ENCODE measurements at regions not wholly inside any gene's neighbourhood (a gene's known extent, or its start where the extent isn't known, plus 50 kb on each side); places are given as distances from the start of the nearest gene placed in this dataset.

DNA sequence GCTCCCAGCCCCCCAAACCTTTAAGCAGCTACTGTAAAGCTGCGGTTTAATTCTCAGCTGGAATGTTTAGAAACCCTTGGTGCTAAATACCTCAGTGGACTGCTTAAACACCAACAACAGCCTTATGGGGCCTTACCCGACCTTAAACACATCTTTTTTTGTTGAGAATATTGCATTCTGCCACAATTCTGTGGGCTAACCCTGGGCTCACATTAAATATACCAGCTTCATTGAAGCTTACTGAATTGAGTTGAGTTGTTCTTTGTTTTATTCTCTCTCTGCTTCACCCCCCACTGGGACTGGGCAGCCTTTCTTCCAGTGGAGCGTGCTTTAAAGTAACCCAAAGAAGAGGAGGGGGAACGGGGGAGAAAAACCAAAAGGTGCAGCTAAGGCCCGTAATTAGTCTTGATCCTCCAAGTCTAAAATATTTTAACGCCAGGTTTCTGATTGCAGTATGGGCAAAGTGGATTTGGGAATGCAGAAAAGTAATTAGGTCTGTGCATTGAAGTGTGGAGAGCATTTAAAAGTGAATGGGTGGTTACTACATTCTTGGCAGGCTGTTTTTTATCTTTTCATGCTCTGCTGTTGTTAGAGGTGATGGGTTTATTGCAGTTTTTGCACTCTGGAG lies 281.2 kb downstream of the NR2F1-AS1 start:
- no peak overlapping the region for H2BK15ac ChIP-seq (ENCODE audit: low read depth, poor library complexity, severe bottlenecking)
- H2BK120ac ChIP-seq (ENCODE audit: low read depth, low read length) = no peak overlapping the region
- WGBS = 52% methylated on average over 5 of the region's 6 CpGs
- no peak overlapping the region for H3K4me3 ChIP-seq (ENCODE audit: insufficient read depth in 1 of 2, low read depth in 1 of 2, low read length in 2 of 2)
- no peak overlapping the region for H3K14ac ChIP-seq (ENCODE audit: low read length in 2 of 2)
- no peak overlapping the region for H3K9ac ChIP-seq (ENCODE audit: low read length)
- peak overlapping the region; percentile 35 for H2BK5ac ChIP-seq (ENCODE audit: low read depth, low read length, poor library complexity, severe bottlenecking)
- H3K36me3 ChIP-seq (ENCODE audit: control insufficient read depth in 1 of 2, insufficient read depth in 2 of 2, low read depth in 1 of 2, low read length in 2 of 2) = no peaks in the 10 kb centered on the region
- H4K8ac ChIP-seq (ENCODE audit: low read length) = no peak overlapping the region
- DNase-seq = no peak
- H2BK12ac ChIP-seq (ENCODE audit: low read length in 2 of 2) = no peak overlapping the region
- peaks cover 0 to 3% of the 10 kb centered on the region in 2 experiments for H3K27me3 ChIP-seq (ENCODE audit: control insufficient read depth in 1 of 2, insufficient read depth in 1 of 2, low read length in 2 of 2)
- no peaks in the 10 kb centered on the region for H3K79me1 ChIP-seq (replicated peaks; ENCODE audit: low read length, poor library complexity, severe bottlenecking)
- H3K27ac ChIP-seq (ENCODE audit: low read length, poor library complexity, severe bottlenecking) = peak overlapping the region; percentile 55
- H2AFZ ChIP-seq (ENCODE audit: low read depth, low read length) = no peak overlapping the region
- no peaks in the 10 kb centered on the region for H3K9me3 ChIP-seq (ENCODE audit: control insufficient read depth, low read length)
- H3K4me1 ChIP-seq (ENCODE audit: control insufficient read depth, insufficient read depth, low read depth, low read length) = no peaks in the 10 kb centered on the region
- H3K18ac ChIP-seq (ENCODE audit: low read depth in 1 of 2, low read length in 2 of 2) = no peak overlapping the region
- no peak overlapping the region for H4K91ac ChIP-seq (ENCODE audit: low read length)
- no peak overlapping the region for H2AK5ac ChIP-seq (ENCODE audit: low read length, severe bottlenecking)
- no peak overlapping the region for H3K4ac ChIP-seq (ENCODE audit: low read depth in 1 of 2, low read length in 2 of 2)
- H3K4me2 ChIP-seq (ENCODE audit: low read length, poor library complexity, severe bottlenecking) = peak overlapping the region; percentile 48
- no peak overlapping the region for H3K23ac ChIP-seq (ENCODE audit: low read length in 2 of 2)

GRCh38 chr5:93297116-93297515 lies 283.9 kb downstream of the NR2F1-AS1 start:
- Histone ChIP-seq H3K79me1 (replicated peaks; ENCODE audit: low read length, poor library complexity, severe bottlenecking) (no peaks in the 10 kb centered on the region), H3K4me2 (ENCODE audit: low read length, poor library complexity, severe bottlenecking) (no peak overlapping the region), H3K27ac (ENCODE audit: low read length, poor library complexity, severe bottlenecking) (no peak overlapping the region), H3K14ac (ENCODE audit: low read length in 2 of 2) (no peak overlapping the region), H3K36me3 (ENCODE audit: control insufficient read depth in 1 of 2, insufficient read depth in 2 of 2, low read depth in 1 of 2, low read length in 2 of 2) (no peaks in the 10 kb centered on the region), H2BK120ac (ENCODE audit: low read depth, low read length) (no peak overlapping the region), H3K18ac (ENCODE audit: low read depth in 1 of 2, low read length in 2 of 2) (no peak overlapping the region), H3K4me1 (ENCODE audit: control insufficient read depth, insufficient read depth, low read depth, low read length) (no peaks in the 10 kb centered on the region), H3K4me3 (ENCODE audit: insufficient read depth in 1 of 2, low read depth in 1 of 2, low read length in 2 of 2) (no peak overlapping the region), H4K8ac (ENCODE audit: low read length) (no peak overlapping the region), H3K9me3 (ENCODE audit: control insufficient read depth, low read length) (no peaks in the 10 kb centered on the region), H2BK12ac (ENCODE audit: low read length in 2 of 2) (no peak overlapping the region), H2AFZ (ENCODE audit: low read depth, low read length) (no peak overlapping the region), H3K27me3 (ENCODE audit: control insufficient read depth in 1 of 2, insufficient read depth in 1 of 2, low read length in 2 of 2) (no peaks in the 10 kb centered on the region), H2BK15ac (ENCODE audit: low read depth, poor library complexity, severe bottlenecking) (no peak overlapping the region), H3K4ac (ENCODE audit: low read depth in 1 of 2, low read length in 2 of 2) (no peak overlapping the region), H2BK5ac (ENCODE audit: low read depth, low read length, poor library complexity, severe bottlenecking) (no peak overlapping the region), H2AK5ac (ENCODE audit: low read length, severe bottlenecking) (no peak overlapping the region), H3K9ac (ENCODE audit: low read length) (no peak overlapping the region), H4K91ac (ENCODE audit: low read length) (no peak overlapping the region), H3K23ac (ENCODE audit: low read length in 2 of 2) (no peak overlapping the region)
- WGBS = 100% methylated on average over 2 of the region's 2 CpGs
- DNase-seq = no peak

DNA sequence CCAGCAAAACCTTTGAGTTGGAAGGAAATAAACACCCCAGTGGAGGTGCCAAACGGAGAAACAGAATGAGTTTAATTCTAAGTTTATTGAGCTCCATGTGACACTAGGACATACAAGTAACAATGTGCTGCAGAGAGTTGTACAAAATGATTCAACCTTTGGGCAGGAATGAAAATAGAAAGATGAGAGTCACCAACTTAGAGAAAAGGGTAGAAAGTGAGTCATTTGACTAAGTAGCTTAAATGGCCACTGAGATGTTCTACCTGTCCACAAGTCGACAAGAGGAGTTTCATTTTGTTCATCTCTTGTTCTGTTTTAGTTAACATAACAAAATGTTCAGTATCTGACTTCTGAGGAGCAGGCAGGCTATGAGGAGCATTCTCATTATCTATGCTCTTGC lies 284.7 kb downstream of the NR2F1-AS1 start:
- DNase-seq = no peak
- no peak overlapping the region for H4K8ac ChIP-seq (ENCODE audit: low read length)
- H3K23ac ChIP-seq (ENCODE audit: low read length in 2 of 2) = no peak overlapping the region
- no peaks in the 10 kb centered on the region for H3K27me3 ChIP-seq (ENCODE audit: control insufficient read depth in 1 of 2, insufficient read depth in 1 of 2, low read length in 2 of 2)
- no peak overlapping the region for H2BK120ac ChIP-seq (ENCODE audit: low read depth, low read length)
- no peak overlapping the region for H3K14ac ChIP-seq (ENCODE audit: low read length in 2 of 2)
- H2AK5ac ChIP-seq (ENCODE audit: low read length, severe bottlenecking) = no peak overlapping the region
- no peak overlapping the region for H3K27ac ChIP-seq (ENCODE audit: low read length, poor library complexity, severe bottlenecking)
- no peaks in the 10 kb centered on the region for H3K9me3 ChIP-seq (ENCODE audit: control insufficient read depth, low read length)
- H2BK12ac ChIP-seq (ENCODE audit: low read length in 2 of 2) = no peak overlapping the region
- no peaks in the 10 kb centered on the region for H3K36me3 ChIP-seq (ENCODE audit: control insufficient read depth in 1 of 2, insufficient read depth in 2 of 2, low read depth in 1 of 2, low read length in 2 of 2)
- no peak overlapping the region for H3K9ac ChIP-seq (ENCODE audit: low read length)
- 98% methylated on average over 2 of the region's 2 CpGs for WGBS
- no peaks in the 10 kb centered on the region for H3K79me1 ChIP-seq (replicated peaks; ENCODE audit: low read length, poor library complexity, severe bottlenecking)
- H4K91ac ChIP-seq (ENCODE audit: low read length) = no peak overlapping the region
- no peak overlapping the region for H3K4me3 ChIP-seq (ENCODE audit: insufficient read depth in 1 of 2, low read depth in 1 of 2, low read length in 2 of 2)
- H2BK15ac ChIP-seq (ENCODE audit: low read depth, poor library complexity, severe bottlenecking) = no peak overlapping the region
- H3K4me2 ChIP-seq (ENCODE audit: low read length, poor library complexity, severe bottlenecking) = no peak overlapping the region
- no peak overlapping the region for H2AFZ ChIP-seq (ENCODE audit: low read depth, low read length)
- H3K4ac ChIP-seq (ENCODE audit: low read depth in 1 of 2, low read length in 2 of 2) = no peak overlapping the region
- no peaks in the 10 kb centered on the region for H3K4me1 ChIP-seq (ENCODE audit: control insufficient read depth, insufficient read depth, low read depth, low read length)
- H2BK5ac ChIP-seq (ENCODE audit: low read depth, low read length, poor library complexity, severe bottlenecking) = no peak overlapping the region
- H3K18ac ChIP-seq (ENCODE audit: low read depth in 1 of 2, low read length in 2 of 2) = no peak overlapping the region

- H2AFZ ChIP-seq (ENCODE audit: low read depth, low read length) = no peak overlapping the region
- H3K9me3 ChIP-seq (ENCODE audit: control insufficient read depth, low read length) = no peaks in the 10 kb centered on the region
- H3K4me3 ChIP-seq (ENCODE audit: insufficient read depth in 1 of 2, low read depth in 1 of 2, low read length in 2 of 2) = no peak overlapping the region
- H2BK120ac ChIP-seq (ENCODE audit: low read depth, low read length) = no peak overlapping the region
- H2BK12ac ChIP-seq (ENCODE audit: low read length in 2 of 2) = no peak overlapping the region
- H4K8ac ChIP-seq (ENCODE audit: low read length) = no peak overlapping the region
- no peak overlapping the region for H3K4me2 ChIP-seq (ENCODE audit: low read length, poor library complexity, severe bottlenecking)
- no peaks in the 10 kb centered on the region for H3K79me1 ChIP-seq (replicated peaks; ENCODE audit: low read length, poor library complexity, severe bottlenecking)
- no peak overlapping the region for H3K4ac ChIP-seq (ENCODE audit: low read depth in 1 of 2, low read length in 2 of 2)
- H4K91ac ChIP-seq (ENCODE audit: low read length) = no peak overlapping the region
- no peak for DNase-seq
- no peak overlapping the region for H3K14ac ChIP-seq (ENCODE audit: low read length in 2 of 2)
- no peak overlapping the region for H2BK15ac ChIP-seq (ENCODE audit: low read depth, poor library complexity, severe bottlenecking)
- H2BK5ac ChIP-seq (ENCODE audit: low read depth, low read length, poor library complexity, severe bottlenecking) = no peak overlapping the region
- no peak overlapping the region for H3K27ac ChIP-seq (ENCODE audit: low read length, poor library complexity, severe bottlenecking)
- H3K4me1 ChIP-seq (ENCODE audit: control insufficient read depth, insufficient read depth, low read depth, low read length) = no peaks in the 10 kb centered on the region
- H3K36me3 ChIP-seq (ENCODE audit: control insufficient read depth in 1 of 2, insufficient read depth in 2 of 2, low read depth in 1 of 2, low read length in 2 of 2) = no peaks in the 10 kb centered on the region
- H3K18ac ChIP-seq (ENCODE audit: low read depth in 1 of 2, low read length in 2 of 2) = no peak overlapping the region
- 100% methylated on average over 1 of the region's 1 CpG for WGBS
- no peak overlapping the region for H3K23ac ChIP-seq (ENCODE audit: low read length in 2 of 2)
- no peak overlapping the region for H3K9ac ChIP-seq (ENCODE audit: low read length)
- H2AK5ac ChIP-seq (ENCODE audit: low read length, severe bottlenecking) = no peak overlapping the region
- H3K27me3 ChIP-seq (ENCODE audit: control insufficient read depth in 1 of 2, insufficient read depth in 1 of 2, low read length in 2 of 2) = no peaks in the 10 kb centered on the region
These were observed 286.0 kb downstream of the NR2F1-AS1 start for GRCh38 chr5:93294996-93295395.
